ENCODE measurements at regions not wholly inside any gene's neighbourhood (a gene's known extent, or its start where the extent isn't known, plus 50 kb on each side); places are given as distances from the start of the nearest gene placed in this dataset.
"Not testable (repeated sequence)": the region's sequence is repeated elsewhere in the genome, so short reads cannot be mapped to it uniquely, and the experiment has no call there.

GRCh38 chr4:23455456-23456158 lies 434.2 kb downstream of the PPARGC1A start:
- TF ChIP-seq POLR2A (IDR thresholded peaks at IDR 0.05; ENCODE audit: low read length) (no peak), GATA1 (IDR thresholded peaks at IDR 0.05; ENCODE audit: low read depth, low read length) (no peak)
- DNase-seq = no peak

- no peak for DNase-seq
- TF ChIP-seq POLR2A (IDR thresholded peaks at IDR 0.05; ENCODE audit: low read length) = no peak
Measured at GRCh38 chr4:23441530-23442069, 448.2 kb downstream of the PPARGC1A start.

GRCh38 chr4:23438764-23439163 lies 451.1 kb downstream of the PPARGC1A start:
- no peak for TF ChIP-seq GATA1 (IDR thresholded peaks at IDR 0.05; ENCODE audit: low read depth, low read length)
- no peak for TF ChIP-seq POLR2A (IDR thresholded peaks at IDR 0.05; ENCODE audit: low read length)
- DNase-seq = no peak

GRCh38 chr4:23429497-23429896 lies 460.4 kb downstream of the PPARGC1A start:
- DNase-seq = no peak
- no peak for TF ChIP-seq GATA1 (IDR thresholded peaks at IDR 0.05; ENCODE audit: low read depth, low read length)
- TF ChIP-seq POLR2A (IDR thresholded peaks at IDR 0.05; ENCODE audit: low read length) = no peak

GRCh38 chr4:23425570-23425969 lies 464.3 kb downstream of the PPARGC1A start:
- DNase-seq = no peak
- TF ChIP-seq GATA1 (IDR thresholded peaks at IDR 0.05; ENCODE audit: low read depth, low read length) (no peak), POLR2A (IDR thresholded peaks at IDR 0.05; ENCODE audit: low read length) (no peak)

- no peak for DNase-seq
- no peak for TF ChIP-seq POLR2A (IDR thresholded peaks at IDR 0.05; ENCODE audit: low read length)
- TF ChIP-seq GATA1 (IDR thresholded peaks at IDR 0.05; ENCODE audit: low read depth, low read length) = no peak
Measured at GRCh38 chr4:23423540-23423939, 466.3 kb downstream of the PPARGC1A start.

- TF ChIP-seq GATA1 (IDR thresholded peaks at IDR 0.05; ENCODE audit: low read depth, low read length) = no peak
- TF ChIP-seq POLR2A (IDR thresholded peaks at IDR 0.05; ENCODE audit: low read length) = no peak
- no peak for DNase-seq
Measured at GRCh38 chr4:23422878-23423277, 467.0 kb downstream of the PPARGC1A start.

- DNase-seq = no peak
- TF ChIP-seq POLR2A (IDR thresholded peaks at IDR 0.05; ENCODE audit: low read length) = no peak
- TF ChIP-seq GATA1 (IDR thresholded peaks at IDR 0.05; ENCODE audit: low read depth, low read length) = no peak
Measured at GRCh38 chr4:23413631-23414030, 476.2 kb downstream of the PPARGC1A start.

DNA sequence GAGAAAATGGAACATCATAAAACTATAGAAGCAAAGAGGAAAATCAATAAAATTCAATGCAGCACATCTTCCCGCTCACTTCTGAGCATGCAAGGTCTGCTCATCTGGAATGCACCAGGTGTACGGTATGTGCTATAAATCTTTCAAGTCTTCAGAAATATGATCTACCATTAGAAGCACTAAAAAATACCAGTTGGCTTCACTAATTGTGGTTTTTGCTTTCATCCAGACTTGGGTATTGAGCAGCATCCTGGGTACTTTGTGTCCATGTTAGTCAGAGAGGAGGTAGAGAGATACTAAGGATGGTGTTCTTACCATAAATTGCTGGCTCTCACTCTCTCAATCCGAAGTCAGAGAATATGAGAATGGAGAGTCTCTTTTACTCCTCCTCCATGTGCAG lies 477.1 kb downstream of the PPARGC1A start:
- TF ChIP-seq GATA1 (IDR thresholded peaks at IDR 0.05; ENCODE audit: low read depth, low read length) (no peak), POLR2A (IDR thresholded peaks at IDR 0.05; ENCODE audit: low read length) (no peak)

DNA sequence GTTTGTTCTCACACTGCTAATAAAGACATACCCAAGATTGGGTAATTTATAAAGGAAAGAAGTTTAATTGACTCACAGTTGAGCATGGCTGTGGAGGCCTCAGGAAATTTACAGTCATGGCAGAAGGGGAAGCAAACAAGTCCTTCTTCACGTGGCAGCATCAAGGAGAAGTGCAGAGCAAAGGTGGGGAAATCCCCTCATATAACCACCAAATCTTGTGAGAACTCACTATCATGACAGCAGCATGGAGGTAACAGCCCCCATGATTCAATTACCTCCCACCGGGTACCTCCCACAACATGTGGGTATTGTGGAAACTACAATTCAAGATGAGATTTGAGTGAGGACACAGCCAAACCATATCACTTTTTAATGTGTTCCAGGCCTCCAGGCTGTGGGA lies 480.9 kb downstream of the PPARGC1A start:
- not testable (repeated sequence) for DNase-seq

More for the DNA sequence above, 477.1 kb downstream of the PPARGC1A start:
- no peak for DNase-seq

- no peak for TF ChIP-seq POLR2A (IDR thresholded peaks at IDR 0.05; ENCODE audit: low read length)
- no peak for TF ChIP-seq GATA1 (IDR thresholded peaks at IDR 0.05; ENCODE audit: low read depth, low read length)
- no peak for DNase-seq
Measured at GRCh38 chr4:23401572-23401971, 488.3 kb downstream of the PPARGC1A start.

DNA sequence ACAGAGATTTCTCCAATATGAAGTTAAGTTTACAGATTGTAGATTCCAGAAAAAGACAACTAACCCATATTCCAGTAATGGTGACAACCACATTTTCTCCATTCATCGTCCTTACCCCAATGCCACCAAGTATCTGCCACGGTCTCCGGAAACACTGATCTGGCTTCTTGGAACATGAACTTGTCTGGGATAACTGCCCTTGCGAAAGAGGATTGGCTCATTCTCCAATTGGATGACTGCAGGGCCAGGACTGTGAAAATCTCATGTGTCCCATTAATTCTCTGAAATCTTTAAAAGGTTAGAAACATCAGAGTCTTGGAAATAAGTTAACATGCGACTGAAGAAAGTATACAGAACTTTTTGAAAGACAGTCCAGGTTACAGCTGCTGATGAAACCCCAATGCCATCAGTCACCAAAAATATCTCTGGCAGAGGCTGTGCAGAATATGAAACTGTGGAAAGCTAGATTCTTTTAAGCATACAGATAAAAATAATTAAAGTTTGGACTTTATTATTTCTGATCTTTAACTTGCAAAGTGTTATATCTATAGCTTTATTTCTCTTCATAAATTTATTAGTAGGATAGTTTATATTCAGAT lies 496.9 kb downstream of the PPARGC1A start:
- no peak for TF ChIP-seq GATA1 (IDR thresholded peaks at IDR 0.05; ENCODE audit: low read depth, low read length)
- TF ChIP-seq POLR2A (IDR thresholded peaks at IDR 0.05; ENCODE audit: low read length) = no peak
- no peak for DNase-seq

DNA sequence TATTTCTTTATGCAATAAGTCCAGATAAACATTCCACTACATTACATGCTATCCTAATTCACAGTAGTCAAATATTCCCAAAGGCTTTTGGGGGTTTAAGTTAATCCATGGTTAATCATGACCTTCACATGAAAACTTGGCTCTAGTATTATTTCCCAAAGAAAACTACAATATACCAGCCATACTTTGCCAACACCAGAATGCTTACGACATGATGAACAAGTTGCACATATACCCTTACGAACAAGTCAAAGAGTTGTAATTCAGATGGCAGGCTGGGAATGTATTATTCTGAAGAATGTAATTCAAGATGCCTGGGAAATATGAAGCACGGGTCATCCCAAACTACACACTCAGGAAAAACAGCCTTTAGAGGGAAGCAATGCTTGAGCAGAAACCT lies 499.6 kb downstream of the PPARGC1A start:
- TF ChIP-seq POLR2A (IDR thresholded peaks at IDR 0.05; ENCODE audit: low read length) (no peak), GATA1 (IDR thresholded peaks at IDR 0.05; ENCODE audit: low read depth, low read length) (no peak)

GRCh38 chr4:23388699-23389395 lies 501.0 kb downstream of the PPARGC1A start:
- no peak for TF ChIP-seq POLR2A (IDR thresholded peaks at IDR 0.05; ENCODE audit: low read length)
- no peak for TF ChIP-seq GATA1 (IDR thresholded peaks at IDR 0.05; ENCODE audit: low read depth, low read length)
- DNase-seq = no peak

More for the DNA sequence above, 499.6 kb downstream of the PPARGC1A start:
- no peak for DNase-seq

Data from erythroblast (primary cell).